PC-9 (cell line): ENCODE measurements at regions not wholly inside any gene's neighbourhood (a gene's known extent, or its start where the extent isn't known, plus 50 kb on each side); places are given as distances from the start of the nearest gene placed in this dataset.

ENCODE experiments used
- BruUV-seq: library from RNA; stranded (reverse); fragments of 400-500 nt; replicated peaks from 2 replicates; lab custom pipeline; 2021; lab: Mats Ljungman, UMichigan
- CTCF ChIA-PET: fragments of 300-600 bp; sonication (Branson Sonifier 250); formaldehyde crosslinking; loops from one replicate; lab custom pipeline; 2022; ENCODE audit warnings: antibody characterized with exemption; lab: Charles Lee
- POLR2A ChIA-PET: fragments of 300-600 bp; sonication (Branson Sonifier 250); formaldehyde crosslinking; loops from one replicate; lab custom pipeline; 2022; ENCODE audit warnings: antibody characterized with exemption; ENCODE audit not compliant: unreplicated experiment; lab: Charles Lee
- DNase-seq, 2 experiments: peaks; one replicate each; pipeline versions ENCODE4 v3.0.0 to v3.0.0-alpha.2; 2015 to 2022; ENCODE audit warnings: mixed read lengths in 1 of 2
- H2AFZ ChIP-seq: fragments of 200-600 bp; sonication (generic); 2 replicates; pipeline ENCODE4 v1.8.1; 2017; ENCODE audit warnings: antibody characterized with exemption
- H3F3A ChIP-seq: fragments of 200-600 bp; sonication (generic); 2 replicates; pipeline ENCODE4 v1.8.1; 2017; ENCODE audit warnings: antibody characterized with exemption, mild to moderate bottlenecking, low read depth; ENCODE audit not compliant: insufficient read depth
- H3K27ac ChIP-seq: fragments of 200-600 bp; sonication (generic); 2 replicates; pipeline ENCODE4 v1.6.1; 2016; ENCODE audit warnings: mixed run types
- H3K27me3 ChIP-seq: fragments of 200-600 bp; sonication (generic); 2 replicates; pipeline ENCODE4 v1.6.1; 2016; ENCODE audit warnings: low read depth, mixed run types; ENCODE audit not compliant: insufficient read depth
- H3K36me3 ChIP-seq: fragments of 200-600 bp; sonication (generic); 2 replicates; pipeline ENCODE4 v1.6.1; 2016; ENCODE audit warnings: low read depth, mixed run types
- H3K4me1 ChIP-seq: fragments of 200-600 bp; sonication (generic); replicated peaks from 2 replicates; pipeline ENCODE4 v1.6.1; 2016; ENCODE audit warnings: mixed run types; ENCODE audit not compliant: insufficient read depth
- H3K4me2 ChIP-seq: fragments of 200-600 bp; sonication (generic); 2 replicates; pipeline ENCODE4 v1.6.1; 2017; ENCODE audit warnings: mixed run types
- H3K4me3 ChIP-seq: fragments of 200-600 bp; sonication (generic); 2 replicates; pipeline ENCODE4 v1.6.1; 2016; ENCODE audit warnings: mixed run types
- H3K79me2 ChIP-seq: fragments of 200-600 bp; sonication (generic); 2 replicates; pipeline ENCODE4 v1.6.1; 2017; ENCODE audit warnings: low read depth, mixed run types
- H3K9me2 ChIP-seq: fragments of 200-600 bp; sonication (generic); 2 replicates; pipeline ENCODE4 v1.8.1; 2017; ENCODE audit warnings: mild to moderate bottlenecking; ENCODE audit not compliant: insufficient read depth
- H3K9me3 ChIP-seq: fragments of 200-600 bp; sonication (generic); 2 replicates; pipeline ENCODE4 v1.8.1; 2016; ENCODE audit warnings: low read depth; ENCODE audit not compliant: insufficient read depth
- H4K20me1 ChIP-seq: fragments of 200-600 bp; sonication (generic); 2 replicates; pipeline ENCODE4 v1.8.1; 2017; ENCODE audit not compliant: insufficient read depth
- EZH2 ChIP-seq: fragments of 200-600 bp; sonication (generic); IDR thresholded peaks from 2 replicates; pipeline ENCODE4 v1.8.0; 2017; ENCODE audit warnings: antibody characterized with exemption, low read depth
- intact Hi-C: fragments of 100-400 bp; cut with micrococcal nuclease; formaldehyde crosslinking; loops from one replicate; pipeline ENCODE4 v1.10.0; 2022; ENCODE audit not compliant: unreplicated experiment
- TF ChIP-seq, protein P1 (sequence below): fragments of 200-600 bp; sonication (generic); conservative IDR thresholded peaks from 2 replicates; pipeline ENCODE4 v1.6.1; 2017; ENCODE audit warnings: mixed run types, antibody characterized with exemption, mild to moderate bottlenecking, moderate library complexity

DNA sequence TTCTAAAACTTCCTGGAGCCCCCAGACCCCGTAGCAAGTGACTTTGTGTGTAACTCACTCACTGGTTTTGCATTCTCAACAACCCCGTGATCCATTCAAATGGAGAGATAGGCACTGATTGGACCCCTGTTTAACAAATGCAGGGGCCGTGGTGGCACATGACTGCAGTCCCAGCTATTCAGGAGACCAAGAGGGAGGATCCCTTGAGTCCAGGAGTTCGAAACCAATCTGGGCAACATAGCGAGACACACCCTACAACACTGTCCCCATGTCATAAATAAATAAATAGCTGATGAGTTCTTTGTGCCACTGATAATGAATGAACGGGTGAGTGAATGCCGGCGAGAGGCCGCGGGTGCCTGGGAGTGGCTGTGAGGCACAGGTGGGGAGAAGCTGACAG lies 59.4 kb upstream of the PAX7 start:
- no peaks in the 10 kb centered on the region for H3K4me1 ChIP-seq
- no peak overlapping the region for H3K27ac ChIP-seq
- peaks cover 30% of the 10 kb centered on the region for H3K27me3 ChIP-seq
- intact Hi-C loops: no loop called here
- H3K79me2 ChIP-seq: no peaks in the 10 kb centered on the region
- H3K4me3 ChIP-seq: no peak overlapping the region
- ChIA-PET POLR2A (no interaction called here), CTCF (no interaction called here)
- no peaks in the 10 kb centered on the region for H3K9me2 ChIP-seq
- H3K9me3 ChIP-seq: no peaks in the 10 kb centered on the region
- H4K20me1 ChIP-seq: no peaks in the 10 kb centered on the region
- no TSS peak for BruUV-seq
- TF ChIP-seq, protein P1, sequence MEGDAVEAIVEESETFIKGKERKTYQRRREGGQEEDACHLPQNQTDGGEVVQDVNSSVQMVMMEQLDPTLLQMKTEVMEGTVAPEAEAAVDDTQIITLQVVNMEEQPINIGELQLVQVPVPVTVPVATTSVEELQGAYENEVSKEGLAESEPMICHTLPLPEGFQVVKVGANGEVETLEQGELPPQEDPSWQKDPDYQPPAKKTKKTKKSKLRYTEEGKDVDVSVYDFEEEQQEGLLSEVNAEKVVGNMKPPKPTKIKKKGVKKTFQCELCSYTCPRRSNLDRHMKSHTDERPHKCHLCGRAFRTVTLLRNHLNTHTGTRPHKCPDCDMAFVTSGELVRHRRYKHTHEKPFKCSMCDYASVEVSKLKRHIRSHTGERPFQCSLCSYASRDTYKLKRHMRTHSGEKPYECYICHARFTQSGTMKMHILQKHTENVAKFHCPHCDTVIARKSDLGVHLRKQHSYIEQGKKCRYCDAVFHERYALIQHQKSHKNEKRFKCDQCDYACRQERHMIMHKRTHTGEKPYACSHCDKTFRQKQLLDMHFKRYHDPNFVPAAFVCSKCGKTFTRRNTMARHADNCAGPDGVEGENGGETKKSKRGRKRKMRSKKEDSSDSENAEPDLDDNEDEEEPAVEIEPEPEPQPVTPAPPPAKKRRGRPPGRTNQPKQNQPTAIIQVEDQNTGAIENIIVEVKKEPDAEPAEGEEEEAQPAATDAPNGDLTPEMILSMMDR: no peak
- no peak for TF ChIP-seq EZH2
- no peak overlapping the region for H3K4me2 ChIP-seq
- no peak overlapping the region for H2AFZ ChIP-seq
- H3F3A ChIP-seq: no peaks in the 10 kb centered on the region
- no peak for DNase-seq
- no peaks in the 10 kb centered on the region for H3K36me3 ChIP-seq

DNA sequence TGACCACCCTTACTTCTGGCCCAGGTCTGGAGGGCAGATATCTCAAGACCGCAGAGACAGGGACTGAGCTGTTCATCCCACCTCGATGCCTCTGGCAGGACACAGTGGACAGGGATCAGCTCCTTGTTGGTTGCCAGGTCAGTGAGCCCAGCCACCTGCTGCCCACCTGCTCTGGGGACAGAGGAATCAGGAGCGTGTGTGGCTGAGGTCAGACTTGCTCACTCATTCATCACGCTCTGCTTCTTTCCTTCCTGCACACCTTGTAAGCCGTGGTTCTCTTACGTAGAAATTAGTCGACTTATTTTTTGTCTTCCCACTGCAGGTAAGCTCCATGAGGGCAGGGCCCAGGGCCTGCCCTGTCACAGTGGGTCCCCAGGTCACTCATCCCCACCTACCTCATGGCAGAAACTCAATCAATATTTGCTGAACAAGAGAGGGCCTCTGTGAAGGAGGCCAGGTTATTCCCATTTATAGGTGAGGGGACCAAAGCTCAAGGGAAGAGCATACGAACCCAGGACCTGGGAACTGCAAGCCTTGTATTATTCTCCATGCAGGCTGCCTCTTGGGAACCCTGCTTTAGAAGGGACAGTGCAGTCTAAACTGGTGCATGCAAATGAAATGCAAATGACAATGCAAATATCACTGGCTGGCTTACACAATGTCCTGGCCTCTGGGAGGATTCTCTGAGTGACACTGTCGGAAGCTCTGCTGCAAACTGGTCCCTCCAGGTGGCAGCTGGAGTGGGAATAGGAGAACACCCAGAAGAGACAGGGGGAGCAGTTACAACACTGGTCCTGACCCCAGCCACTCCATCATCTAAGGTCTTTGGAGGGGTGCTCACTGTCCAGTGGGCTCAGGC lies 58.4 kb upstream of the PAX7 start:
- no TSS peak for BruUV-seq

DNA sequence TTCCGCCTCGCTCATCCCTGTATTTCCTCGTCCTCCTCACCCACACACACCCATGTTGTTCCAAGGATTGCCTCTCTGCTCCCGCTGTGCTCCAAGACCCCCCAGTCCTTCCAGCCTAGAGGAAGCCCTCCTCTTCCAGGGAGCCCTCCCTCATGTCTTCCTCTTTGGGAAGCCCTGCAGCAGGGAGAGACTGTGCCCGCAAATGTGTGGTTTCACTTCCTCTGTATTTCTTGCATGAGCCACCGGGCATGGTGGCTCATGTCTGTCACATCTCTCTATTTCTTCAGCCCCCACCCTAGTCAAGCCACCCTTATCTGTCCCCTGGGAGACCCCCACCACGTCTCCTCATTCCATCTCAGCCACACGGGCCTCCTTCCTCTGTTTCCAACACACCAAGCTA lies 57.5 kb upstream of the PAX7 start:
- no peak overlapping the region for H3K4me2 ChIP-seq
- no peaks in the 10 kb centered on the region for H3K9me2 ChIP-seq
- H4K20me1 ChIP-seq: no peaks in the 10 kb centered on the region
- BruUV-seq: no TSS peak
- DNase-seq: no peak
- no peaks in the 10 kb centered on the region for H3K9me3 ChIP-seq
- H3K36me3 ChIP-seq: no peaks in the 10 kb centered on the region
- intact Hi-C loops: no loop called here
- ChIA-PET CTCF (no interaction called here), POLR2A (interaction anchor here (0.6 kb wide), 1 partner anchor 711 kb away, joined by 3 read pairs; no protein-coding TSS in a partner anchor)
- H3K27me3 ChIP-seq: peaks cover 30% of the 10 kb centered on the region
- no peaks in the 10 kb centered on the region for H3F3A ChIP-seq
- H3K4me1 ChIP-seq: no peaks in the 10 kb centered on the region
- H3K79me2 ChIP-seq: no peaks in the 10 kb centered on the region
- H3K4me3 ChIP-seq: no peak overlapping the region
- no peak overlapping the region for H2AFZ ChIP-seq
- TF ChIP-seq, protein P1: no peak
- TF ChIP-seq EZH2: no peak
- no peak overlapping the region for H3K27ac ChIP-seq

More for the DNA sequence above, 58.4 kb upstream of the PAX7 start:
- CTCF ChIA-PET: no interaction called here
- intact Hi-C loops: no loop called here
- no peak for TF ChIP-seq EZH2
- H3K27ac ChIP-seq: no peak overlapping the region
- H3K9me2 ChIP-seq: no peaks in the 10 kb centered on the region
- POLR2A ChIA-PET: no interaction called here
- H3K4me2 ChIP-seq: no peak overlapping the region
- H4K20me1 ChIP-seq: no peaks in the 10 kb centered on the region
- H3K4me3 ChIP-seq: no peak overlapping the region
- H3K4me1 ChIP-seq: no peaks in the 10 kb centered on the region
- no peaks in the 10 kb centered on the region for H3K79me2 ChIP-seq
- no peaks in the 10 kb centered on the region for H3F3A ChIP-seq
- H3K9me3 ChIP-seq: no peaks in the 10 kb centered on the region
- peaks cover 30% of the 10 kb centered on the region for H3K27me3 ChIP-seq
- no peak for DNase-seq
- no peak overlapping the region for H2AFZ ChIP-seq
- no peaks in the 10 kb centered on the region for H3K36me3 ChIP-seq
